ENCODE measurements at regions not wholly inside any gene's neighbourhood (a gene's known extent, or its start where the extent isn't known, plus 50 kb on each side); places are given as distances from the start of the nearest gene placed in this dataset.
A peak's percentile ranks its signal among the peaks of the same experiment; 100 is the strongest.

DNA sequence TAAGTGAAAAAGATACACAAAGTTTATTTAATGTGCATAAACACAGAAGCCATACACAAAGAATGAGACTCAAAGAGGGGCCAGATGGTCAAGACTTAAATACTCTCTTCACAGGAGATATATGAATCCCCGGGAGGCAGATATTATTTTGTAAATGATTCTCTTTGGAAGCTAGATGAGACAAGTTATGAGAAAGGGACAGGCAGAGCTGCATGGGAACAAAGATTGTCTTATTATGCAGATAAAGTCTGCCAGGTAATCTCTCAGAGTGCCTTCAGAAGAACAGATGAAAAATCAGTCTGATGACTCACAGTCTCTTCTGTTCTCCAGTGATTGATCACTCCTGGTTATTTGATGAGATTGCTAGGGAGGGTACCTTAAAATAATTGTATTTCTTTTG lies 89.0 kb downstream of the NAF1 start:
- no peak for DNase-seq (ENCODE audit: low read depth in 2 of 2)
- no peak overlapping the region for H3K4me3 ChIP-seq (replicated peaks in 1 of 2; ENCODE audit: low read depth in 2 of 2, low read length in 2 of 2)
- TF ChIP-seq, protein P1, sequence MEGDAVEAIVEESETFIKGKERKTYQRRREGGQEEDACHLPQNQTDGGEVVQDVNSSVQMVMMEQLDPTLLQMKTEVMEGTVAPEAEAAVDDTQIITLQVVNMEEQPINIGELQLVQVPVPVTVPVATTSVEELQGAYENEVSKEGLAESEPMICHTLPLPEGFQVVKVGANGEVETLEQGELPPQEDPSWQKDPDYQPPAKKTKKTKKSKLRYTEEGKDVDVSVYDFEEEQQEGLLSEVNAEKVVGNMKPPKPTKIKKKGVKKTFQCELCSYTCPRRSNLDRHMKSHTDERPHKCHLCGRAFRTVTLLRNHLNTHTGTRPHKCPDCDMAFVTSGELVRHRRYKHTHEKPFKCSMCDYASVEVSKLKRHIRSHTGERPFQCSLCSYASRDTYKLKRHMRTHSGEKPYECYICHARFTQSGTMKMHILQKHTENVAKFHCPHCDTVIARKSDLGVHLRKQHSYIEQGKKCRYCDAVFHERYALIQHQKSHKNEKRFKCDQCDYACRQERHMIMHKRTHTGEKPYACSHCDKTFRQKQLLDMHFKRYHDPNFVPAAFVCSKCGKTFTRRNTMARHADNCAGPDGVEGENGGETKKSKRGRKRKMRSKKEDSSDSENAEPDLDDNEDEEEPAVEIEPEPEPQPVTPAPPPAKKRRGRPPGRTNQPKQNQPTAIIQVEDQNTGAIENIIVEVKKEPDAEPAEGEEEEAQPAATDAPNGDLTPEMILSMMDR (IDR thresholded peaks at IDR 0.05; ENCODE audit: low read depth, low read length), result no peak

DNA sequence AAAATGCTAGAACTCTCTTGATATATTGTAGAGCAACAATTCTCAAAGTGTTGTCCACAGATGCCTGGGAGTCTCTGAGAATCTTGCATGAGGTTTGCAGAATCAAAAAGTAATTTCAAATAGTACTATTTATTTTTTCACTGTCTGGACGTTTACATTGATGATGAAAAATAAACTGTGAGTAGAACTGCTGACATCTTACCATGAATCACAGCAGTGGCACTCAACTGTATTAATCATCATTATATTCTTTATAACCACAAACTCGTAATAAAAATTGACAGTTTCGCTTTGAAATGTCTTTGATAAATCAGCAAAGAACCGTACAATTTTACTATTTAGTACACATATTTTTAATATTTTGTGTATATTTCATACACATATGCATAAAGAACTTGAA lies 94.5 kb downstream of the NAF1 start:
- H3K4me3 ChIP-seq (replicated peaks in 1 of 2; ENCODE audit: low read depth in 2 of 2, low read length in 2 of 2), result no peak overlapping the region
- DNase-seq (ENCODE audit: low read depth in 2 of 2), result peak in 1 of 2 donors; percentile 41
- TF ChIP-seq, protein P1 (IDR thresholded peaks at IDR 0.05; ENCODE audit: low read depth, low read length), result no peak

DNA sequence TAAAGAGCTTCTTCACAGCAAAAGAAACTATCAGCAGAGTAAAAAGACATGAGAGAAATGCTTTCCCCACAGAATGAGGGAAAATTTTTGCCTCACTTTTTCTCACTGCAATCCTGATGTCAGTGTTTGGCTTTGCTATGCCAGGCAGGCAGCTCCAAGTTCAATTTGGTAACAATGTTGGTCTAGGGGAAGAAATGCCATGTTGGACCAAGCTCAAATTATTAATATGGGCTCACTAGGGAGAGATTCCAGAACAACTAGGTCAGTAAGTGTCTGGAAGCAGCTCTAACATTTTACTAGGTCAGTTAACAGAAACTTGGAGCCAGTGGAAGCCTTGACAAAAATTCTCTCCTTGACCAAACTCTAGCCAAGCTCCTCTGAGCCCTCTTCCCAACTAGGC lies 95.4 kb downstream of the NAF1 start:
- TF ChIP-seq, protein P1 (IDR thresholded peaks at IDR 0.05; ENCODE audit: low read depth, low read length), result no peak

DNA sequence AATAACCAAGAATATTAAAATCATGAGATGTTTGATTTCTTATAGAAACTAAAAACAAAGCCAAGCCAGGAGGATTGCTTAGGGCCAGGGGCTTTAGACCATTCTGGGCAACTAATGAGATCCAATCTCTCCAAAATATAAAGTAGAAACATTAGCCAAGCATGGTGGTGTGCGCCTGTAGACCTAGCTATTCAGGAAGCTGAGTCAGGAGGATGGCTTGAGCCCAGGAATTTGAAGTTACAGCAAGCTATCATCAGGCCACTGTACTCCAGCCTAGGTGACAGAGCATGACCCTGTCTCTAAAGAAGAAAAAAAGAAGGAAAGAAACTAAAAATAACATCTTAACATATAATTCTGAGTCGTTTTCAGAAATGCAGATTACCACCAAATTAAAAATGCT lies 96.7 kb downstream of the NAF1 start:
- DNase-seq (ENCODE audit: low read depth in 2 of 2), result peak in 1 of 2 donors; percentile 35
- TF ChIP-seq, protein P1 (IDR thresholded peaks at IDR 0.05; ENCODE audit: low read depth, low read length), result no peak
- no peak overlapping the region for H3K4me3 ChIP-seq (replicated peaks in 1 of 2; ENCODE audit: low read depth in 2 of 2, low read length in 2 of 2)

More for the DNA sequence above, 95.4 kb downstream of the NAF1 start:
- DNase-seq (ENCODE audit: low read depth in 2 of 2), result peak in 1 of 2 donors; percentile 9
- no peak overlapping the region for H3K4me3 ChIP-seq (replicated peaks in 1 of 2; ENCODE audit: low read depth in 2 of 2, low read length in 2 of 2)

DNA sequence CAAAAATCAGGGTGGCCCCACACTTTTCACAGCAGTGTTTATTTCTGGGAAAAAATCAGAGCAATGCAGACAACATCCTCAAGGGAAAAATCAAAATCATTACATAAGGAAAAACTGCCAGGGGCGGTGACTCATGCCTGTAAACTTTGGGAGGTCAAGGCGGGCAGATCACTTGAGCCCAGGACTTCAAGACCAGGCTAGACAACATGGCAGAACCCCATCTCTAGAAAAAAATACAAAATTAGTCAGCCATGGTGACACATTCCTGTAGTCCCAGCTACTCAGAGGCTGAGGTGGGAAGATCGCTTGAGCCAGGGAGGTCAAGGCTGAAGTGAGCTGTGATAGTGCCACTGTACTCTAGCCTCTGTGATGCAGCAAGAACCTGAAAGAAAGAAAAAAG lies 102.8 kb downstream of the NAF1 start:
- no peak overlapping the region for H3K4me3 ChIP-seq (replicated peaks in 1 of 2; ENCODE audit: low read depth in 2 of 2, low read length in 2 of 2)
- TF ChIP-seq, protein P1 (IDR thresholded peaks at IDR 0.05; ENCODE audit: low read depth, low read length), result no peak
- peak in 1 of 2 donors; percentile 70 for DNase-seq (ENCODE audit: low read depth in 2 of 2)

DNA sequence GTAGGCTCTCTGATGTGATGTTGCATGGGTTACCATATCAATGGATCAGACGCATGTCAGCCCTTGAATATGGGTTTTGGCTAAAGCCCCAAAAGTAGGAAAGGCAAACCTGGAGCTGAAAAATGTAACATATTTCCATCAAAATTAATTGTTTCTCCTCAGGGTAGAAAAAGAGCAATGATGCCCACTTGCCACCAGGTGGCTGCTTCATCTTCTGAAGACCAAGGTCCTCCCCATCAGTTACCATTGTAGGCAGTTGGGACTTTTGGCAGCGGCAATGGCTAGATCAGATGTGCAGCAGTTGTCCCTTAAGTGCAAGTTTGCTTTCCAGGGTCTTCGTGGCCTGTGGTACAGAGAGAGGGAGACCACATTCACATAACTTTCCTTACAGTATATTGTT lies 118.2 kb downstream of the NAF1 start:
- DNase-seq (ENCODE audit: low read depth in 2 of 2), result peak; percentile 52 to 58
- no peak overlapping the region for H3K4me3 ChIP-seq (replicated peaks in 1 of 2; ENCODE audit: low read depth in 2 of 2, low read length in 2 of 2)
- TF ChIP-seq, protein P1 (IDR thresholded peaks at IDR 0.05; ENCODE audit: low read depth, low read length), result peak; percentile 52

DNA sequence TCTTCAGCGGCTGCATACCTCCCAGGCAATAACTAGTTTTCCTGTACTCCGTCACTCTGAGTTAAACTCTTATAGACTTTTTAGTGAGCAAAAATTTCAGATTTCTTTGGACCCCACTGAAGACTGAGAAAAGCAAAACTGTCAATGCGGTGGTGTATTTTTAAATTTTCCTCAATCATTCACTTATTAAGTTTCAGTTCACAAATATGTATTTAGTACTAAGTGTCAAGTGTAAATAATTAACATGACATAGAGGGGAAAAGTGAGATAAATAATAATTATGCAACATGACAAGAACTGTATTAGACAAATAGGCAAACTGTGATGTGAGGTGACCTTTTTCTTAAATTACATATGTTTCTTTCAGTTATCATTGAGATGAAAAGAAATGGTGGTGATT lies 124.4 kb downstream of the NAF1 start:
- TF ChIP-seq, protein P1 (IDR thresholded peaks at IDR 0.05; ENCODE audit: low read depth, low read length), result no peak
- no peak overlapping the region for H3K4me3 ChIP-seq (replicated peaks in 1 of 2; ENCODE audit: low read depth in 2 of 2, low read length in 2 of 2)
- no peak for DNase-seq (ENCODE audit: low read depth in 2 of 2)
